ENCODE measurements at regions not wholly inside any gene's neighbourhood (a gene's known extent, or its start where the extent isn't known, plus 50 kb on each side); places are given as distances from the start of the nearest gene placed in this dataset.

DNA sequence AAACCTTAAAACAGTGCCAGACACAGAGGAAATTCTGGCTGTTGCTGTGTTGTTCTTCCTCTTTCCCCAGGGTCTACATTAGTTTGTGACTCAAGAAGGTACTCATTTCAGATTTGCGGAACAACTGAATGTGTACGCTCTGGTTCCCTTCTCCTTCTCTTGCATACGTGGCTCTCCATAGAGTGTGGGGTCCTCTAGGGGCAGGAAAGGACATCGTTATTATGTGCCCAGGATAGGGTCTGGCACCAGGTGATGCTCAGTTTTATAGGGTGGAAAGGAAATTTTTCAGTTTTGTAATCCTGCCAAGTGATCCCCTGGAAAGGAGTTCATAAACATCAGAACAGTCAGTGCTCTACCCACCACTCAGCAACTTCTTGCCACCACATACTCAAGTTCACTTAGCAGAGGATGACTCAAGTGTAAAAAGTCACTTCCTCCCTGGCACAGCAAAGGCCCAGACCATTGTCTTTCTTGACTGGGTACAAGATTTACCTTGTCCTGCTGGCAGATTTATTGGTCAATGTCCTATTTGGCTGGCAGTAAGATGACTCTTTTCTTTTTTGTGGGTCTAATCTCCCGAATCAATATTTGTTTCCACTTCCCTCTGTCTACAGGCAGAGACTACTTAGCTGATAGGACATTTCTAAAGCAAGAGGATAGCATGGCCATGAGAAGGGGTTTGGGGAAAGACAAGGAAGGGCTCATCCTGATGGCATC is 246.0 kb upstream of the TENM4 start:
- TF ChIP-seq RAD21 (IDR thresholded peaks at IDR 0.05; ENCODE audit: low read depth): no peak
- no peak for TF ChIP-seq YY1 (IDR thresholded peaks at IDR 0.05; ENCODE audit: low read depth)
- TF ChIP-seq EP300 (IDR thresholded peaks at IDR 0.05; ENCODE audit: borderline replicate concordance): no peak
- TF ChIP-seq EGR1 (IDR thresholded peaks at IDR 0.05): no peak
- TF ChIP-seq TEAD4 (IDR thresholded peaks at IDR 0.05): no peak

GRCh38 chr11:79683930-79684329 is 243.1 kb upstream of the TENM4 start:
- TF ChIP-seq NFIC (IDR thresholded peaks at IDR 0.05) (no peak), CREB1 (IDR thresholded peaks at IDR 0.05; ENCODE audit: low read depth) (no peak), YY1 (IDR thresholded peaks at IDR 0.05; ENCODE audit: low read depth) (no peak), EGR1 (IDR thresholded peaks at IDR 0.05) (no peak), TEAD4 (IDR thresholded peaks at IDR 0.05) (no peak), TAF1 (IDR thresholded peaks at IDR 0.05; ENCODE audit: low read depth) (no peak), RAD21 (IDR thresholded peaks at IDR 0.05; ENCODE audit: low read depth) (no peak), EP300 (IDR thresholded peaks at IDR 0.05; ENCODE audit: borderline replicate concordance) (no peak), FOXM1 (IDR thresholded peaks at IDR 0.05; ENCODE audit: borderline replicate concordance, low read depth) (no peak), ZBTB7A (IDR thresholded peaks at IDR 0.05; ENCODE audit: low read depth) (no peak), TCF12 (IDR thresholded peaks at IDR 0.05; ENCODE audit: low read depth) (no peak), CEBPB (IDR thresholded peaks at IDR 0.05) (no peak)
- TF ChIP-seq, protein P1, sequence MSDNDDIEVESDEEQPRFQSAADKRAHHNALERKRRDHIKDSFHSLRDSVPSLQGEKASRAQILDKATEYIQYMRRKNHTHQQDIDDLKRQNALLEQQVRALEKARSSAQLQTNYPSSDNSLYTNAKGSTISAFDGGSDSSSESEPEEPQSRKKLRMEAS (IDR thresholded peaks at IDR 0.05): no peak
- TF ChIP-seq, protein P2, sequence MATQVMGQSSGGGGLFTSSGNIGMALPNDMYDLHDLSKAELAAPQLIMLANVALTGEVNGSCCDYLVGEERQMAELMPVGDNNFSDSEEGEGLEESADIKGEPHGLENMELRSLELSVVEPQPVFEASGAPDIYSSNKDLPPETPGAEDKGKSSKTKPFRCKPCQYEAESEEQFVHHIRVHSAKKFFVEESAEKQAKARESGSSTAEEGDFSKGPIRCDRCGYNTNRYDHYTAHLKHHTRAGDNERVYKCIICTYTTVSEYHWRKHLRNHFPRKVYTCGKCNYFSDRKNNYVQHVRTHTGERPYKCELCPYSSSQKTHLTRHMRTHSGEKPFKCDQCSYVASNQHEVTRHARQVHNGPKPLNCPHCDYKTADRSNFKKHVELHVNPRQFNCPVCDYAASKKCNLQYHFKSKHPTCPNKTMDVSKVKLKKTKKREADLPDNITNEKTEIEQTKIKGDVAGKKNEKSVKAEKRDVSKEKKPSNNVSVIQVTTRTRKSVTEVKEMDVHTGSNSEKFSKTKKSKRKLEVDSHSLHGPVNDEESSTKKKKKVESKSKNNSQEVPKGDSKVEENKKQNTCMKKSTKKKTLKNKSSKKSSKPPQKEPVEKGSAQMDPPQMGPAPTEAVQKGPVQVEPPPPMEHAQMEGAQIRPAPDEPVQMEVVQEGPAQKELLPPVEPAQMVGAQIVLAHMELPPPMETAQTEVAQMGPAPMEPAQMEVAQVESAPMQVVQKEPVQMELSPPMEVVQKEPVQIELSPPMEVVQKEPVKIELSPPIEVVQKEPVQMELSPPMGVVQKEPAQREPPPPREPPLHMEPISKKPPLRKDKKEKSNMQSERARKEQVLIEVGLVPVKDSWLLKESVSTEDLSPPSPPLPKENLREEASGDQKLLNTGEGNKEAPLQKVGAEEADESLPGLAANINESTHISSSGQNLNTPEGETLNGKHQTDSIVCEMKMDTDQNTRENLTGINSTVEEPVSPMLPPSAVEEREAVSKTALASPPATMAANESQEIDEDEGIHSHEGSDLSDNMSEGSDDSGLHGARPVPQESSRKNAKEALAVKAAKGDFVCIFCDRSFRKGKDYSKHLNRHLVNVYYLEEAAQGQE (IDR thresholded peaks at IDR 0.05; ENCODE audit: low read depth): no peak
- TF ChIP-seq, protein P3, sequence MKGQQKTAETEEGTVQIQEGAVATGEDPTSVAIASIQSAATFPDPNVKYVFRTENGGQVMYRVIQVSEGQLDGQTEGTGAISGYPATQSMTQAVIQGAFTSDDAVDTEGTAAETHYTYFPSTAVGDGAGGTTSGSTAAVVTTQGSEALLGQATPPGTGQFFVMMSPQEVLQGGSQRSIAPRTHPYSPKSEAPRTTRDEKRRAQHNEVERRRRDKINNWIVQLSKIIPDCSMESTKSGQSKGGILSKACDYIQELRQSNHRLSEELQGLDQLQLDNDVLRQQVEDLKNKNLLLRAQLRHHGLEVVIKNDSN (IDR thresholded peaks at IDR 0.05): no peak

- no peak for TF ChIP-seq CEBPB (IDR thresholded peaks at IDR 0.05)
- TF ChIP-seq FOXM1 (IDR thresholded peaks at IDR 0.05; ENCODE audit: borderline replicate concordance, low read depth): no peak
- TF ChIP-seq RAD21 (IDR thresholded peaks at IDR 0.05; ENCODE audit: low read depth): no peak
- no peak for TF ChIP-seq NFIC (IDR thresholded peaks at IDR 0.05)
- TF ChIP-seq, protein P2 (IDR thresholded peaks at IDR 0.05; ENCODE audit: low read depth): no peak
- TF ChIP-seq, protein P3 (IDR thresholded peaks at IDR 0.05): no peak
- TF ChIP-seq YY1 (IDR thresholded peaks at IDR 0.05; ENCODE audit: low read depth): no peak
- no peak for TF ChIP-seq TEAD4 (IDR thresholded peaks at IDR 0.05)
- no peak for TF ChIP-seq EGR1 (IDR thresholded peaks at IDR 0.05)
- TF ChIP-seq, protein P1 (IDR thresholded peaks at IDR 0.05): no peak
- TF ChIP-seq EP300 (IDR thresholded peaks at IDR 0.05; ENCODE audit: borderline replicate concordance): no peak
- no peak for TF ChIP-seq ZBTB7A (IDR thresholded peaks at IDR 0.05; ENCODE audit: low read depth)
- no peak for TF ChIP-seq TCF12 (IDR thresholded peaks at IDR 0.05; ENCODE audit: low read depth)
- TF ChIP-seq CREB1 (IDR thresholded peaks at IDR 0.05; ENCODE audit: low read depth): no peak
- no peak for TF ChIP-seq TAF1 (IDR thresholded peaks at IDR 0.05; ENCODE audit: low read depth)
Observed at GRCh38 chr11:79678780-79679452, 238.1 kb upstream of the TENM4 start.

DNA sequence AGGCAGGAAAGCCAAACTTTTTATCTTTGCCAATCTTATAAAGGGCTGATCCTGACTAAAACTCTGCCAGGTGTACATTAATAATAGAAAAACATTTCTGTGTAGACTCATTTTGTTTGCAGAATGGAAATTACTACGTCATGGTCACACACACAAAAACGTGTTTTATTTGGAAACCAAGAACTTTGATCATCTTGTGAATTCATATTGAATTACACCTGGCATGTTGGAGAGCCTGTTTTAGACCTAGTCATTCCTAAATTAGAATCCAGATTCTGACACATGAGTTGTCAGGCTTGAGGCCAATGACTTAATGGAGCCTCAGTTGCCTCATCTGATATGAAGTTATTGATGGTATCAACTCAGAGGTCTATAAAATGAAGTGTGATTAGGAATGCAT is 235.6 kb upstream of the TENM4 start:
- TF ChIP-seq CEBPB (IDR thresholded peaks at IDR 0.05) (no peak), TCF12 (IDR thresholded peaks at IDR 0.05; ENCODE audit: low read depth) (no peak), ZBTB7A (IDR thresholded peaks at IDR 0.05; ENCODE audit: low read depth) (no peak), TEAD4 (IDR thresholded peaks at IDR 0.05) (no peak), TAF1 (IDR thresholded peaks at IDR 0.05; ENCODE audit: low read depth) (no peak)

DNA sequence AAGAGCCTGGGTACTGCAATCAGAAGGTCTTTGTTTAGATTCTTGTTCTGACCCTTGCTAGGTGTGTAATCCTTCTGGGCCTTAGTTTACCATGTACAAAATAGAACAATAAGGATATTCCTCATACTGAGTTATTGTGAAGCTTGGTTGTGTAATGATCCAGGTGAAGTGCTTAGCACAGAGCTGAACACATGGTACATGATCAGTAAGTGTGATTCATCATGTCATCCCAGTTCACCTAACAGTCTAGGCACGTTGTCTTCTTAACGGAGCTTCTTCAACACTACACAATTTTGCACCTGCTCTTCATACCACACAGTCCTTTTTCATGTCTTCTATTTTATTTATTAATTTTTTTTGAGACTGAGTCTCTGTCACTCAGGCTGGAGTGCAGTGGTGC is 234.3 kb upstream of the TENM4 start:
- TF ChIP-seq NFIC (IDR thresholded peaks at IDR 0.05): no peak
- TF ChIP-seq, protein P1 (IDR thresholded peaks at IDR 0.05): no peak
- TF ChIP-seq TCF12 (IDR thresholded peaks at IDR 0.05; ENCODE audit: low read depth): no peak
- no peak for TF ChIP-seq EGR1 (IDR thresholded peaks at IDR 0.05)
- TF ChIP-seq, protein P2 (IDR thresholded peaks at IDR 0.05; ENCODE audit: low read depth): no peak
- TF ChIP-seq, protein P3 (IDR thresholded peaks at IDR 0.05): no peak
- TF ChIP-seq RAD21 (IDR thresholded peaks at IDR 0.05; ENCODE audit: low read depth): no peak
- no peak for TF ChIP-seq YY1 (IDR thresholded peaks at IDR 0.05; ENCODE audit: low read depth)
- TF ChIP-seq ZBTB7A (IDR thresholded peaks at IDR 0.05; ENCODE audit: low read depth): no peak
- no peak for TF ChIP-seq TEAD4 (IDR thresholded peaks at IDR 0.05)
- TF ChIP-seq TAF1 (IDR thresholded peaks at IDR 0.05; ENCODE audit: low read depth): no peak
- TF ChIP-seq EP300 (IDR thresholded peaks at IDR 0.05; ENCODE audit: borderline replicate concordance): no peak
- no peak for TF ChIP-seq CEBPB (IDR thresholded peaks at IDR 0.05)
- no peak for TF ChIP-seq FOXM1 (IDR thresholded peaks at IDR 0.05; ENCODE audit: borderline replicate concordance, low read depth)
- TF ChIP-seq CREB1 (IDR thresholded peaks at IDR 0.05; ENCODE audit: low read depth): no peak

Measured in Ishikawa (cell line).